DMS53 (cell line): ENCODE measurements at regions not wholly inside any gene's neighbourhood (a gene's known extent, or its start where the extent isn't known, plus 50 kb on each side); places are given as distances from the start of the nearest gene placed in this dataset.

Source experiments
- DNase-seq: peaks from one replicate; lab custom pipeline; 2025; lab: John Stamatoyannopoulos, UW

DNA sequence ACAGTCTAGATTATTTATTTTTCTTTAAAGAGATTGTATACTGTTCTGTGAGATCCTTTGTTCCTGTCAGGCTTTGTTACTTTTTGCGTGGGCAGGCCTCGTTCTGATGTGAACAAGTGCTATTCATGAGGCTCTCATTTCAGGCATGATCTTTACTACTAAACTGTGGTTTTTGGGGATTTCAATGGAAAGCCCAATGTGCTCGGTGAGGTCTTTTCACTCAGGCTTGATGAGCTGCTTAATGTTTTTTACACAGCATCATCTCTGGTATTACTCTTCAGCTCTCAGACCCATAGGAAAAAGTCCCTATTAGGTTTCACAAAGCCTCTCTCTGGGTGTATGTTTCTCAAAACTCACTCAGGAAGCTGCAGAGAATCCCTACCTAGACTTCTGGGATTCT lies 419.4 kb downstream of the GPATCH2 start:
- DNase-seq: no peak

DNA sequence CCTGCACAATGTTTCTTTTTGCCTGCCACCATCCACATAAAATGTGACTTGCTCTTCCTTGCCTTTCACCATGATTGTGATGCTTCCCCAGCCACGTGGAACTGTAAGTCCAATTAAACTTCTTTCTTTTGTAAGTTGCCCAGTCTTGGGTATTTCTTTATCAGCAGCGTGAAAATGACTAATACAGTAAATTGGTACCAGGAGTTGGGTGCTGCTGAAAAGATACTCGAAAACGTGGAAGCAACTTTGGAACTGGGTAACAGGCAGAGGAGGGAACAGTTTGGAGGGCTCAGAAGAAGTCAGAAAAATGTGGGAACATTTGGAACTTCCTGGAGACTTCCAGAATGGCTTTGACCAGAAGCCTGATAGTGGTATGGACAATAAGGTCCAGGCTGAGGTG lies 425.3 kb downstream of the GPATCH2 start:
- no peak for DNase-seq

DNA sequence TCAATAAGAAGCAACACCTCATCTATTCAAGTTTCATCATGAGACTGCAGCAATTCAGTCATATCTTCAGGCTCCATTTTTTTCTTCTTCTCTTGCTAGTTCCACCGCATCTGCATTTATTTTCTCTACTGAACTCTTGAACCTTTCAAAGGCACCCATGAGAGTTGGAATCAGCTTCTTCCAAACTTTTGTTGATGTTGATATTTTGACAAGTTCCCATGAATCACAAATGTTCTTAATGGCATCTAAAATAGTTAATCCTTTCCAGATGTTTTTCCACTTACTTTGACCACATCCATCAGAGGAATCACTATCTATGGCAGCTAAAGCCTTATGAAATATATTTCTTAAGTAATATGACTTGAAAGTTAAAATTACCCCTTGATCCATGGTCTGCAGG lies 434.3 kb downstream of the GPATCH2 start:
- DNase-seq: no peak

DNA sequence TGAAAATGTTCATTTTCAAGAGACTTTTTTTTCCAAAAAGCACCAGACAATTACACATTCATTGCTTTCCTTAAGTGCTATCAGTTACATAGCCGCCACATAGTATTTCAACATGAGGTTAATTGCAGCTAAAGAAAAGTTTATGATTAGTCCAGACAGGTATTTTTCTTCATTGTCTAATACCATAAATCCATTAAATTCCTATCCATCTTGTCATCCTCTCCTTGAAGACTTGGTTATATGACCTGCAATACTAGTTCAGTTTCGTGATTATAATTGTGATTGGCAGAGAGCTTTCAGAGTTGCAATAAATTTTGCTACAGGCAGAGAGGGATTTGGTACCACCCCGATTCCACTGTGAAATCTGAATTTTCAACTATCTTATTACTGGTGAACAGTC lies 437.7 kb downstream of the GPATCH2 start:
- DNase-seq: no peak

DNA sequence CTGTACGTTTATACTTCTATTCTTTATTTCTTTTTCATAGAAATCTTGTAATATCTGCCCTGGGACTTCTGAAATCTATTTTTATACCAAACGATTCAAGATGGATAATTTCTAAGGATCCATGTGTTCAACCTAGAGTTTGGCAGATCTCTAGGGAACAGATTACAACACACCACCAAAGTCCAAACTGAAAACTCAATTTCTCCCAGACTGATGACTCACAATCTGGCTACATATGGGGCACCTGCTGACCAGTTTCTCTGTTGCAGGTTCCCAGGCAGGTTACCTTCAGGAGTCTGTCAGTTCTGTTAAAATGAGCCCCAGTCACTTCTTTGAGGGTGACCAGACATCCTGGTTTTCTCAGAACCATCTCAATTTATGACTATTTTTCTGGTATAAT lies 439.4 kb downstream of the GPATCH2 start:
- peak; percentile 15 for DNase-seq

DNA sequence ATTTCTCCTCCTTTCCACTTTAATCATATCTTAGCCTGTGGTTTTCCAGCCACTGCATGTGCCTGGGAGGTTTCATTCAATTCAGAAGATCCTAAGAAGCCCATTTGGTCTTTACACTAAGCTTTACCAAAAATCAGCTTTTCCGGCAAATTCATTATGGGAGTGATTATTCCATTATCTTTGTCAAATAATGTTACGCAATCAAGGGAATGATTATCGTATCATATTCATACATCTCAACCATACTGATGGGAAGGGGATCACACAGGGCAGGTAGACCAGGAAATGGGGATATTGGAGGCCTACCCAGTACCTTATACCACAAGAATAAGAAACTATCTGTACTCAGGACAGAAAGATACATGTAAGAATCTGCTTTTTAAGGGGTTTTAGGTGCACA lies 440.5 kb downstream of the GPATCH2 start:
- DNase-seq: no peak

DNA sequence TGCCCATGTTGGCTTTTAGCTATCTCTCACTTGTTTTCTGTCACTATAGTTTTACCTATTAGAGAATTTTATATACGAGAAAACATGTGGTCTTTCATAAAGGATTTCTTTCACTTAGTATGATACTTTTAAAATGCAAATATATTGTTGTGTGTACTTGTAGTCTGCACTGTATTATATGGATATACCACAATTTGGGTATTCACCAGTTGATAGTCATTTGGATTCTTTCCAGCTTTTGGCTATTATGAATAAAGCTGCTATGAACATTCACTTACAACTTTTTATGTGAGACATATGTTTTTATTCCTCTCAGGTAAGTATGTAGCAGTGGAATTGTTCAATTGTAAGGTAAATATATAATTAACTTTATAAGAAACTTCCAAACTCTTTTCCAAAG lies 441.5 kb downstream of the GPATCH2 start:
- no peak for DNase-seq

DNA sequence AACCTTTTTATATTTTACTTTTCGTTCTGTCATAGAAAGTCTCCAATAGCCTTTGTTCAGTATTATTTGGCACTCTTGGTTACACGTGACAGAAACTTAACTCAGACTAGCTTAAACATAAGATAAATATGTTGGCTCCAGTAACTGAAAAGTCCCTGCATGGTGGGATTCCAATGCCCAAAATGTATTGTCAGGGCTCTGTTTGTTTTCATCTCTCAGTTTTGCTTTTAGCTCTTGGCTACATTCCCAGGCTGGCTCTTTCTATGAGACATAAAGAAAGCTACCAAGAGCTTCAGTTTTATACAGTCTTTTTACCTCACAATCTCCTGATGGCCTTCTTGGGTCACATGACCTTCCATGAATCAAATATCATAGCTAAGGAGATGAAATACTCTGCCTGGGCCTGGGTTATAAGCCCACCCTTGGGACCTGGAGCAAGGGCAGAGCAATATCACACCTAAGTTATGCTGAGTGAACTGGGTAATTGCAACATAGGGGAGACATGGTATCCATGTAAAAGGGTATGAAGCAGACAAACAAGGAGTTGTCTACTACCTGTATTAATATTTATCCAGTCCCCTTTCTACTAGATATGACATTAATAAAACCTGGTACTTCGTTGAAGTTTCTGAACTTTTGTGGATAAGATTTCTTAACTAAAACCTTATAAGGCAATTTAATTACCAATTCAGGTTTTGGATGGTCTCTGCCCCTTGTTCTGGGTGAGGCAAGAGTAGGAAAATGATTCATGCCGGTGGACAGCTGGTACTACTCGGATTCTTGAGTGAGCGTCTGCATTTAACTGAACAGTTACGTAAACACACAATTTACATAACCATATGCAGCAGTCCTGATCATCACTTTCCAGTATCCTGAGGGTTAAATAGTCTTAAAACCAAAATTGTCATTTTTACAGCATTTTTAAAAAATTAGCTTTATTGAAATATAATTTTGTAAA lies 442.3 kb downstream of the GPATCH2 start:
- DNase-seq: no peak

DNA sequence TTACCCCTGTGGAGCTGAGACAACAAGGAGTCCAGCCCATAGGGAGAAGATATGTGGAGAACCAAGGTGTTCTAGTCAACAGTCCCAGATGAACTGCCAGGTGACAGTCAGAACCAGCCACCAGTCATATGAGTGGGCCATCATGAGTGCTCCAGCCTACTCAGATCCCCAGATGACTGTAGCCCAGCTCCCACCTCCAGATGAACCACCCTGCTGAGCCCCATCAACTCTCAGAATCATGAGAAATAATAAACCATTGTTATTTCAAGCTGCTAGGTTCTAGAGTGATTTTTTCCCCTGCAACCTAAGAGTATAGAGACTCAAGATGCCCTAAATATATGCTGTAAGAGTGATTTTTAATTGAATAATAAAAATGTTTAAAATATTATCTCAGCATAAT lies 444.2 kb downstream of the GPATCH2 start:
- DNase-seq: no peak

DNA sequence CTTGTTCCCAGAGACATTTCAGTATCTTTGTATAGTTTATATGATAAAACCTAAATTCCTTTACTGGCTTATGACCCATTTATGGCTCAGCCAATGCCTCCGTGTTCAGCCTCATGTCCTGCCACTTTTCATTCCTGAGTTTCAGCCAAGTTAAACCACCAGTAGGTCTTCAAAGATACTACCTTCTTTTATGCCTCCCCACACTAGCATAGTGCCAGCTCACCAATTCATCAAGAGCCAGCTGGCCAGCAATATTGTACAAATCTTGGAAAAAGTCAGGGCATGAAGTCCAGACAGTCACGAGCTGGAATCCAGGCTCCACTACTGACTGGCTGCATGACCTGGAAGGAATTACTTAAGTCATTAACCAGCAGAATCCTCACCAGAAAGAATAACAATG lies 446.0 kb downstream of the GPATCH2 start:
- no peak for DNase-seq

DNA sequence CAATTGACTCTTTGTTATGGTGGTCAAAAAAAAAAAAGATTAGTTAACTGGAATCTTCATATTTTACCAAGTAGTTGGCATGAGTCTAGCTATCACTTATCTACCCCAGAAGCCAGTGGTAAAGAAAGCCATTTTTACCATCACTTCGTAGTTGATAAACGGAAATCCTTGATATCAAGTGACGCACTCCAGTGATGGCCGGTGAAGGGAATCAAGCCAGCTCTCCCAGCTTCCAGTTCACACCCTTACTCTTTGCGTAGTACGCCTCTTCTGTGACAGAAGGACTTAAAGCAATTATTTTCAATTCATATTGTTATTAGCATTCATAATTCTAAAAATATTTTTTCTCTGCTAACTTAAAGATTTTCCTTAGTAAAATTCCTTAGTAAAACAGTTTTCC lies 447.9 kb downstream of the GPATCH2 start:
- DNase-seq: no peak

DNA sequence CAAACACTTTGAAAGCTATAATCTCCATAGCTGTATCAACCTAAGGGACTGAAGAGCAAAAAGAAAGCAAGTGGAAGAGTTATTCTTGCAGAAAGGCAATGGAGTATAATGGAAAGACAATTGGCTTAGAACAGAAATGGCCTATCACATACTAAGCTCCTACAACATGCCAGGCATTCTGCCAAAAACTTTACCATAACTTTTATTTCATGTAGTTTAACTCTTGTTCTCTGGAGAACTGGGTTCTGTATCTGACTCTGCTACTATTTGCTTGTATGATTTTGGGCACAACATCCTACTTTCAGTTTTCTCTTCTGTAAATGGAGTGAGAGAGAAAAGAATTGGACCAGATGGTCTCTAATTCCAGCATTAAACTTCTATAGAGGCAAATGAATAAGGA lies 449.1 kb downstream of the GPATCH2 start:
- no peak for DNase-seq

DNA sequence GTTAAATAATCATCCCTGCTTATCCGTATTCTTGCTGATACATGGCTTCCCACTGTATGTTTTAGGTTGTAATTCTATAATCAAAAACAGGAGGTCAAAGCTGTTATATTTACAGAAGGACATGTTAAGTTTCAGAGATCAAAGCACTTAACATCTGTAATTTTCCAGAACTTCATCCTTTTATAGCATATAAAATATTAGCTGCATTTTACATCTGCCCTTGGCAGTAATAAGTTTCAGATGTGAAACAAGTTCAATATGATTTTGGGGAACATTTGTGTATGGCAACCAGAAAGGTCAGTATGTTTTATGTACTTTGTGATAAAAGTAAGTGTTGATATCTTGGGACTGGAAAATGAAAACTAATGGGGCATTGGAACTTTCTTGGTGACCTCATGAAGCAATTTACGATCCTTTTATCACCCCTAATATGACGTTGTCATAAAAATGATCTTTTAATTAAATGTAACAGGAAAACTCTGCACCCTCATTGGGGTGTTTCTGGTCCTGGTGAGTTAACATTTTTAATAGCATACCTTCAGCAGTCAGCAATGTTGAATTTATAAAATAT lies 449.6 kb downstream of the GPATCH2 start:
- no peak for DNase-seq

DNA sequence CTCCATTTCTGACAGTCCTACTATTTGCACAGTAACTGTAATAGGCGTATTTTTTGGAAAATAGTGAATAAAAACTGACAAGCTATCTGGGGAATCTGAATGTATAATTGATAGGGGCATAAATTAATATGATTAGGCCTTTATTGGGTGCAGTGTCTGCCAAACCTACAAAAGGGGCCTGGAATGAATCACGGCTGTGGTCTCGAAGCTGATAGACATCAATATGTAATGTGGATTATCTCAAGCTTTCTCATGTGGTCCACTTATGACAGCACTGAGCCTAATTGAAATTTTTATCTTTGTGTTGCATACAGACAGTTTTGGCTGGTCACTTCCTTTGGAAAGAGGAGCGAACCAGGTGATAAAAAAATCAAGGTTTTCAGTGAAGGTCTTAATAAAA lies 450.4 kb downstream of the GPATCH2 start:
- DNase-seq: no peak

DNA sequence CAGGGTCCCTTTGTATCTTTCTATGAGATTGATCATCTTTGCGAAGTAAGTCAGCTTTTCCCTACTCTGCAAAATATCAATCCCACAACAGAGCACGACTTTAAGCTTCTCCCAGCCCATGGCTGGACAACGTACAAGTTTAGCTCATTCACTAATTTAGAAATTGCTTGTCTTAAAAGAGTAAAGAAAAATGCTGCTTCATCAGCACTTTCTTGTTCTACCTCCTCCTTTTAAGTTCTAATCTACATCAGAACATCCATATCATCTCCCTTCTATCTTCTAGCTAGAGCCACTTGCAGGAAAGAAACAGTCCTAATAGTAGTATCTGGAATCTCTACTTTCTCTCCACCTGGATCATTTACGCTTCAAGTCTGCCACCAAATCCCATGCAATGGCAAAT lies 441.2 kb upstream of the ESRRG start:
- no peak for DNase-seq

DNA sequence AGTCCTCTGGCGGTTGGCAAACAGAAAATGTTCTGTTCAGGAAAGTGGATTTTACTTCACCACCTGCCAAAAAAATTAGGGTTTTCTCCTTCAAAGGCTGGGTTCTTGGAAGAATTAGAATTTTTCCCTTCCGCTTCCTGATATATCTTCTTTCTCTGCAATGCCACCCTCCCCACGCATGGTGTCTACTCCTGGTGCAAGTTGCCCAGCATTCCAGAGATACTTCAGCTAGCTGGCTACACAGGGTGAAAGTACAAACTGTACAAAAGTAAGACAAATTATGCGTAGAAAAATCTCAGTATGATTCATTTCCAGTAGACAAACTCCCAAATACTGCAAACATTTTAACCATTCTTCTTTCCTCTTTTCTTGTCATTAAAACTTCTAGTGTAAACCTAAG lies 430.1 kb upstream of the ESRRG start:
- no peak for DNase-seq

DNA sequence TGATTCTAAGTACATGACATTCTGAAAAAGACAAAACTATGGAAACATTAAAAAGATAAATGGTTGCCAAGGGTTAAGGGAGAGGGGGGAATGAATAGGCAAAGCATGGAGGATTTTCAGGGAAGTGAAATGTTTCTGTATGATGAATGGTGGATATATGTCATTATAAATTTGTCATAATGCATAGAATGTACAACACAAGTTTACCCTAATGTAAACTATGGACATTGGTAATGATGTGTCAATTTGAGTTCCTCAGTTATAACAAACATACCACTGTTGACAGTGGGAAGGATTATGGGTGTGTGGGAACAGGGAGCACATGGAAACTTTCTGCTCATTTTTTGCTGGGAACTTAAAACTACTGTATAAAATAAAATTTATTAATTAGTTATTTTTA lies 427.1 kb upstream of the ESRRG start:
- no peak for DNase-seq

DNA sequence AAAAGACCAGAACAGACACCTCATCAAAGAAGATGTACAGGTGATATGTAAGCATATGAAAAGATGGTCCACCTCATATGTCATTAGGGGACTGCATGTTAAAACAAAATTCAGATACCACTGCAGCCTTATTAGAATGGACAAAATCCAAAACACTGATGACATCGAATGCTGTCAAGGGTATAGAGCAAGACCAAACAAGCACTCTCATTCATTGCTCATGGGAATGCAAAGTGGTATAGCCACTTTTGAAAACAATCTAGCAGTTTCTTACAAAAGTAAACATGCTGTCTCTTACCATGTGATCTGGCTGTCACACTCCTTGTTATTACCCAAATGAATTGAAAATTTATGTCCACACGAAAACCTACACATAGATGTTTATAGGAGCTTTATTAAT lies 426.6 kb upstream of the ESRRG start:
- DNase-seq: peak; percentile 25

DNA sequence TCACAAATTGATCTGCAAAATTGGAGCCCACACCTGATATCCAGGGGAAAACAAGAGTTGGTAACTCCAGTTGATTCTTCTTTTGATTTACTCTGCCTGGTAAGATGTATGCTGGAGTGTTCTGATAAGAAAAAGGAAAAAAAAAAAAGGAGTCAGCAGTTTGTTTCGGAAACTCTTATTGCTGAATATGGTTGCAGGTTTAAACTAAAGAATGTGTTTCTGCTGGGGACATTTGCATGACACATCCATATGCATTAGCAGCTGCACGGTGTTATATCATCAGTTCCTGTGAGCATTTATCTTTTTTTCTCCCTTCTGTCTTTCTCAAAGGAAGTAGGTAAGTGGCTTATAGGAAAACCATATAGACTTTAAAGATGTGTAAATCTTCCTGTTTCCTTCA lies 418.5 kb upstream of the ESRRG start:
- no peak for DNase-seq

DNA sequence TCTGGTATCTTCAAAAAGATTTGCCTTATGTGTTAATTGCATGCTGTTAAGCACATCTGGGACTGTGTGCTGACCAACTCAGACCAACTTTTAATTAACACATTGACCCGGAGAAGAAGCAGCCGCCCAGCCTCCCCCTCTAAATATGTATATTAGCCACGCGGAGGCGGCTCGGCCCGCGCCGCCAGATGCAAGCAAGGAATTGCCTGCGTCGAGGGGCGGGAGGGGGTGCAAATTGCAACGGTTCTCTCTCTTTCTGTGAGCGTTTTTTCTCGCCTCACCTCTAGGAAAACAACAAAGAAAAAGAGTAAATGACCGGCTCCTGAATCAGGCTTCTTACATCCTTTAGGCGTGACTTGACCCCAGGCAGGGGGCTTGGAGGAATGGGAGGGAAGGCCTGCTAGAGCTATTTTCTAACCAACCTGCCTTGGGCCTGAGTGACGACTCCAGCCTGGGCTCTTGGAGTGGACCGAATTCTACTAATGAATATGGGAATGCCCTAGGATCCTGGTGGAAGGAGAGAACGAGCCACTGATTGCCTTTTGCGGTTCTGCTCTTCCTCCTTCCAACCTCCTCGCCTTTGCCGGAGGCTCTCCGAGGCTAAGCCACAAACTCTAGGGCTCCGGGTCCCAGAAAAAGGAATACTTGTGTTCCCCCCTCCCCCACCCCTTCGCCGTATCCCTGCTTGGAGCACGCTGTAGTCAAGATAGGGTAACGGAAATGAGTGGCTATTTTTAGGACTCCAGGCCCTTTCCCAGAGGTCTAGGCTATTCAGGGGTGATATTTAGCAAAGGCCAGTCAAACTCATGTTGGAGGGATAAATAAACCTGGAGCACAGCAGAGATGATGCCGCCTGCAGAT lies 417.0 kb upstream of the ESRRG start:
- DNase-seq: no peak

DNA sequence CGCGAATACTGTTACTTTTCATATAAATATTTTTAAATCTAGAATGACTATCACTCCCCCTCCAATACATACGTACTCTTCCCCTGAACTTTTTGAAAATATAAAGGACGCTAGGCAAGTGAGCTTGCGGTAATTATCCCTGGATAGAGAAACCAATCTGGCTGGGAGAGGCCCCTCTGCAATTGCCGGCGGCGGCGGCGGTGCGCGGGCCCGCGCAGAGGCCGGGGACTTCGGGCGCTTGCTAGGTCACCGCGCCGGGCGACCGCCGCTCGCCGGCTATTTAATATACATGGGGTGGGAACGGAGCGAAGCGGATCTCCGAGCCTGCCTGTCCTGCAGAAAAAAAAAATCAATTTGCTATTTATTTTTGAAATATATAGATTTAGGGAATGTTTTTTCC lies 416.3 kb upstream of the ESRRG start:
- peak; percentile 40 for DNase-seq

DNA sequence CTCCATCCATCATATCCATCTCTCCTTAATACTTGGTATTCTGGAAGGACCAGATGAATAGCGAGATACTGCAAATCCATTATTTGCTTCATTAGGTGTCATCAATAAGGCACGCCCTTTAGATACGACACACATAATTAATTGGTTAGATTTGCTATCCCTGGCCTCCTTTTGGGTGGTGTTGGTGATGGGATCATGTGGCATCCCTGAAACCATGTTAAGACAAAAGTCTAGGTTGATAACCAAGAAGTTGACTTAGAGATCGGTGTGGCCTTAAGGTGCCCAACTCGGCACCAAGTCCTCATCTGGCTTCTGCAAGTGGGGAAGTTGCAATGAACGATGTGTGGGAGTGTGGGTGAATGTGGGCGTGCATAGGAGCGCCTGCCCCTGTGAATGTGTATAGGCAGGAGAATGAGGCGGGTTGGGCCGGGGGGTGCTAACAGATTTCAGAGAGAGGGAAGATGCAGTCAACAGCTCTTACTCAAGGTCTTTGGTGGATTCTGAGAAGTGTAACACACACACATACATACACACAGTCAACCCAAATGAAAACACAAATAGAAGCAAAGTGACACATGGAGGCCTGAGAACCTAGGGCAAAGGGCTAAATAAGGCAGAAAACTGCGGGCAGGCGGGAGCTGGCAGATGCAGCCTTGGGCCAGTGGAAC lies 415.7 kb upstream of the ESRRG start:
- peak; percentile 37 for DNase-seq
